Pancreas (tissue), 10 donors: ENCODE measurements at regions not wholly inside any gene's neighbourhood (a gene's known extent, or its start where the extent isn't known, plus 50 kb on each side); places are given as distances from the start of the nearest gene placed in this dataset.

Experiments
- ATAC-seq, 4 donors: fragments of 200-7000 bp; cut with Tn5 transposase; one replicate each; pipeline versions ENCODE4 v1.8.0 to v1.9.1; 2020; ENCODE audit warnings: mild to moderate bottlenecking in 4 of 4, moderate library complexity in 4 of 4
- DNase-seq, 6 donors: peaks; one replicate each; pipeline ENCODE4 v3.0.0-alpha.2; 2020
- FAIRE-seq: peaks from 2 replicates; lab custom pipeline; 2012; peaks lifted over from hg19 to GRCh38; lab: Jason Lieb, UNC
- H3K27ac ChIP-seq, 4 donors: fragments of 200-600 bp; sonication (generic); 1 replicate in 3 of 4; 2 replicates in 1 of 4; pipeline versions ENCODE4 v1.5.0 to v1.8.0; 2020
- H3K27me3 ChIP-seq, 4 donors: fragments of 200-600 bp; one replicate each; pipeline ENCODE4 v1.8.0; 2021
- H3K36me3 ChIP-seq, 3 donors: fragments of 200-600 bp; sonication (generic) in 1 of 3; one replicate each; pipeline versions ENCODE4 v1.5.0 to v1.8.0; 2020 to 2021
- H3K4me1 ChIP-seq, 3 donors: fragments of 200-600 bp; one replicate each; pipeline ENCODE4 v1.8.0; 2021
- H3K4me3 ChIP-seq, 4 donors: fragments of 200-600 bp; sonication (generic) in 2 of 4; one replicate each; pipeline versions ENCODE4 v1.5.0 to v1.8.0; 2020 to 2021
- H3K9me3 ChIP-seq, 4 donors: fragments of 200-600 bp; one replicate each; pipeline ENCODE4 v1.8.0; 2021
- WGBS, 2 donors: extraction: QIAGEN DNeasy Blood & Tissue Kit; methylation state at CpG; one replicate each; pipeline ENCODE4 v1.1.7; 2013; 5-methylcytosine and 5-hydroxymethylcytosine counted together
- intact Hi-C, 3 donors: fragments of 100-400 bp; cut with DNase I; formaldehyde crosslinking; loops; one replicate each; pipeline versions ENCODE4 v1.11.1 to v1.14.2; 2022
- TF ChIP-seq, protein P1 (sequence below), 4 donors: fragments of 200-600 bp; sonication (generic) in 3 of 4; IDR thresholded peaks; one replicate each; pipeline versions ENCODE4 v1.5.0 to v1.8.0; 2021; ENCODE audit warnings: antibody characterized with exemption in 4 of 4
- donor health status: healthy with polysubstance abuse.
- donor health status: DM: no; HTN: no; CAD: no; lungs with moderate emphysema.
- donor health status: DM: no; HTN: no; CAD: no.
- donor health status: control.
- donor health status: control.
- donor health status: Bipolar disorder and iron deficiency.
- donor health status: DM: yes; HTN: yes; CAD: no.
- donor health status: DM: no; HTN: no; CAD: no.
- donor health status: DM: no; HTN: no; CAD: no.
- donor health status: DM: yes; HTN: yes; CAD: no.

GRCh38 chr12:63394349-63394748, 243.3 kb upstream of the AVPR1A start:
- intact Hi-C loops: no loop called here
- TF ChIP-seq, protein P1, sequence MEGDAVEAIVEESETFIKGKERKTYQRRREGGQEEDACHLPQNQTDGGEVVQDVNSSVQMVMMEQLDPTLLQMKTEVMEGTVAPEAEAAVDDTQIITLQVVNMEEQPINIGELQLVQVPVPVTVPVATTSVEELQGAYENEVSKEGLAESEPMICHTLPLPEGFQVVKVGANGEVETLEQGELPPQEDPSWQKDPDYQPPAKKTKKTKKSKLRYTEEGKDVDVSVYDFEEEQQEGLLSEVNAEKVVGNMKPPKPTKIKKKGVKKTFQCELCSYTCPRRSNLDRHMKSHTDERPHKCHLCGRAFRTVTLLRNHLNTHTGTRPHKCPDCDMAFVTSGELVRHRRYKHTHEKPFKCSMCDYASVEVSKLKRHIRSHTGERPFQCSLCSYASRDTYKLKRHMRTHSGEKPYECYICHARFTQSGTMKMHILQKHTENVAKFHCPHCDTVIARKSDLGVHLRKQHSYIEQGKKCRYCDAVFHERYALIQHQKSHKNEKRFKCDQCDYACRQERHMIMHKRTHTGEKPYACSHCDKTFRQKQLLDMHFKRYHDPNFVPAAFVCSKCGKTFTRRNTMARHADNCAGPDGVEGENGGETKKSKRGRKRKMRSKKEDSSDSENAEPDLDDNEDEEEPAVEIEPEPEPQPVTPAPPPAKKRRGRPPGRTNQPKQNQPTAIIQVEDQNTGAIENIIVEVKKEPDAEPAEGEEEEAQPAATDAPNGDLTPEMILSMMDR (IDR thresholded peaks at IDR 0.05): no peak
- WGBS, 2 donors: 41 to 43% methylated on average over 4 of the region's 4 CpGs
- Histone ChIP-seq H3K27ac (no peak overlapping the region), H3K4me1 (no peaks in the 10 kb centered on the region), H3K4me3 (no peak overlapping the region), H3K36me3 (no peaks in the 10 kb centered on the region), H3K9me3 (no peaks in the 10 kb centered on the region), H3K27me3 (no peaks in the 10 kb centered on the region)
- ATAC-seq: no peak
- DNase-seq: no peak
- FAIRE-seq: no peak

DNA sequence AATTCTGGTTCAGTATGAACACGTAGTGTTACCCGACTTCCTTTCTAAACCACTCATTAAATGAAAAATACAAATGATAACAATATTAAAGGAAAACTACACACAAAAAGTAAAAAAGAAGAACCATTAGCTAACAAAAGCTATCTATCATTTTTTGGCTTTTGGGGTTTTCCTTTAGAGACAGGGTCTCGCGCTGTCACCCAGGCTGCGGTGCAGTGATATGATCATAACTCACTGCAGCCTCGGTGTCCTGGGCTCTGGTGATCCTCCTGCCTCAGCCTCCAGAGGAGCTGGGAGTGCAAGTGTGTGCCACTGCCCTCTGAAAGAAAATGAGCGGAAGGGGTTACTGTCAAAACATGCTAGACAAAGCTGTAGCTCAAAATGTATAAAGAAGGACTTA, 238.2 kb upstream of the AVPR1A start:
- no peak for ATAC-seq
- FAIRE-seq: no peak
- Histone ChIP-seq H3K36me3 (no peaks in the 10 kb centered on the region), H3K4me1 (no peaks in the 10 kb centered on the region), H3K4me3 (no peak overlapping the region), H3K27me3 (no peaks in the 10 kb centered on the region), H3K9me3 (no peaks in the 10 kb centered on the region), H3K27ac (no peak overlapping the region)
- intact Hi-C loops: no loop called here
- WGBS, 2 donors: 92 to 95% methylated on average over 7 of the region's 7 CpGs
- DNase-seq: no peak
- TF ChIP-seq, protein P1 (IDR thresholded peaks at IDR 0.05): no peak

- intact Hi-C loops: no loop called here
- DNase-seq (no peak), ATAC-seq (no peak), FAIRE-seq (no peak)
- 73 to 76% methylated on average over 4 of the region's 4 CpGs for WGBS, 2 donors
- no peak overlapping the region for H3K27ac ChIP-seq
- no peaks in the 10 kb centered on the region for H3K36me3 ChIP-seq
- H3K4me1 ChIP-seq: no peaks in the 10 kb centered on the region
- TF ChIP-seq, protein P1 (IDR thresholded peaks at IDR 0.05): no peak
- no peaks in the 10 kb centered on the region for H3K9me3 ChIP-seq
- H3K4me3 ChIP-seq: no peak overlapping the region
- no peaks in the 10 kb centered on the region for H3K27me3 ChIP-seq
These were observed 236.8 kb upstream of the AVPR1A start for GRCh38 chr12:63387771-63388170.

GRCh38 chr12:63382930-63383329, 231.9 kb upstream of the AVPR1A start:
- no peaks in the 10 kb centered on the region for H3K4me1 ChIP-seq
- TF ChIP-seq, protein P1 (IDR thresholded peaks at IDR 0.05): no peak
- DNase-seq: no peak
- H3K36me3 ChIP-seq: no peaks in the 10 kb centered on the region
- H3K4me3 ChIP-seq: no peak overlapping the region
- intact Hi-C loops: no loop called here
- no peak overlapping the region for H3K27ac ChIP-seq
- no peaks in the 10 kb centered on the region for H3K27me3 ChIP-seq
- FAIRE-seq: no peak
- no peak for ATAC-seq
- H3K9me3 ChIP-seq: no peaks in the 10 kb centered on the region

- H3K27ac ChIP-seq: no peak overlapping the region
- WGBS, 2 donors: 76 to 77% methylated on average over 1 of the region's 1 CpG
- intact Hi-C loops: no loop called here
- H3K9me3 ChIP-seq: no peaks in the 10 kb centered on the region
- TF ChIP-seq, protein P1 (IDR thresholded peaks at IDR 0.05): no peak
- no peaks in the 10 kb centered on the region for H3K27me3 ChIP-seq
- ATAC-seq: no peak
- no peaks in the 10 kb centered on the region for H3K36me3 ChIP-seq
- H3K4me3 ChIP-seq: no peak overlapping the region
- H3K4me1 ChIP-seq: no peaks in the 10 kb centered on the region
- FAIRE-seq: no peak
- DNase-seq: no peak
These were observed 211.8 kb upstream of the AVPR1A start for GRCh38 chr12:63362791-63363190.
